NOMO-1 (cell line): ENCODE measurements at regions not wholly inside any gene's neighbourhood (a gene's known extent, or its start where the extent isn't known, plus 50 kb on each side); places are given as distances from the start of the nearest gene placed in this dataset.
A peak's percentile ranks its signal among the peaks of the same experiment; 100 is the strongest.

Experiments used
- DNase-seq, 2 experiments: peaks; one replicate each; lab custom pipeline; 2025; ENCODE audit not compliant: unreplicated experiment in 2 of 2; lab: John Stamatoyannopoulos, UW

GRCh38 chr20:20835897-20836296 is 123.5 kb upstream of the RALGAPA2 start:
- DNase-seq, result no peak

- DNase-seq, result no peak
Observed at GRCh38 chr20:20834008-20834407, 121.6 kb upstream of the RALGAPA2 start.

- no peak for DNase-seq
Observed at GRCh38 chr20:20832715-20833114, 120.3 kb upstream of the RALGAPA2 start.

DNA sequence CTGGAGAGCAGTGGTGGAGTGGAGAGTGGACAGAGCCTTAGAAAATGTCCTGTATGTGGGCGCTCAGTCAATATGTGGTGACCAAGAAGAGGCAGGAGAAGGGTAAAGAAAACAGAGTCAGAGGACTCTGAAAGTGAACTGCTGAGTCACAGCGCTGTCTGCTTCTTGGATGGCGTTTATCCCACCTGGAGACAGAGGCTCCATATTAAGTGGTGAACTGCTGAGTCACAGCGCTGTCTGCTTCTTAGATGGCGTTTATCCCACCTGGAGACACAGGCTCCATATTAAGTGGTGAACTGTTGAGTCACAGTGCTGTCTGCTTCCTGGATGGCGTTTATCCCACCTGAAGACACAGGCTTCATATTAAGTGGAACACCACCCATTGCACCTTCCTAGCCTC is 119.3 kb upstream of the RALGAPA2 start:
- DNase-seq, result no peak

DNA sequence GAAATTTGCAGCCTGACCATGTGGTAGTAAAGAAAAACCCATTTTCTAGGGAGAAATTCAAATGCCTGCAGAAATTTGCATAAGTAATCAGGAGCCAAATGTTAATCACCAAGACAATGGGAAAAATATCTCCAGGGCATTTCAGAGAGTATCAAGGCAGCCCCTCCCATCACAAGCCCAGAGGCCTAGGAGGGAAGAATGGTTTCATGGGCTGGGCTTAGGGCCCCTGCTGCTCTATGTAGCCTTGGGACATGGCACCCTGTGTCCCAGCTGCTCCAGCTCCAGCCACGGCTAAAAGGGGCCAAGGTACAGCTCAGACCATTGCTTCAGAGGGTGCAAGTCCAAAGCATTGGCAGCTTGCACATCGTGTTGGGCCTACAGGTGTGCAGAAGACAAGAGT is 117.2 kb upstream of the RALGAPA2 start:
- no peak for DNase-seq

- no peak for DNase-seq
Observed at GRCh38 chr20:20827992-20828597, 115.7 kb upstream of the RALGAPA2 start.

- peak; percentile 67 to 84 for DNase-seq
Observed at GRCh38 chr20:20824924-20825584, 112.6 kb upstream of the RALGAPA2 start.

- DNase-seq, result peak; percentile 18 to 53
Observed at GRCh38 chr20:20823476-20823881, 111.0 kb upstream of the RALGAPA2 start.

DNA sequence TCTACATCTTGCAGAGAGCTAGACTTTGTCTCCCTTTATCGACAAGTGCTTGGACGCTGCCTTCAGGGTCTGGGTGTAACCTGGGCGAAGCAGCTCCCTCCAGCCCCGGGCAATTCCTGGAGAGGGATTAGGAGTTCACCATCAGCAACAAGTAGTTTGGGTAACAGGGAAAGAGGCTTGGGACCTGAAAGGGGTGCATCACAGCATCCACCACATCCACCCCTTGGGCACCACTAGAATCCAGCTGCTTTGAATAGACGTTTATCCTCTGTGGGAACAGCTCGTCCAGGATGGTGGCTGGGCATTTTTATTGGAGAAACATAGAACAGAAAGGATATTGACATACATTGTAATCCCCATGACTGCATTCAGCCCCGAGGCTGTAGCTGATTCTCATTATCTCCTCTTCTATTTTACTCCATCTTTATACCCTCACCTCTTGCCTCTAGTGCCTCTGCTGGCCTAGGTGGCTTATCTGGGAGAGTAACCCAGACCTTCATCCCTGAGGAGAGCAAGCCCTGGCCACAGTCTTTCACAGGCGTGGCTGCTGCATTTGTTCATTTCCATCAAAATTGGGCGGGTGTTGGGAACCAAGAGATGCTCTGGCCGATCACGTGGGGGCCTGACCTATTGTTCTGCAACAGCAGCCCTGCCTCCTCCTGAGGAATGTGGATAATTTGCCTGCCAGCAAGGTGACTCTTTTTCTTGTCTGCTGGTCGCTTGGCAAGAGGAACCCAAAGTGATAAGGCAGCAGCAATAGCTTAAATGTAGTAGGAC is 109.2 kb upstream of the RALGAPA2 start:
- DNase-seq, result no peak

- DNase-seq, result no peak
Observed at GRCh38 chr20:20820785-20821483, 108.5 kb upstream of the RALGAPA2 start.

- DNase-seq, result no peak
Observed at GRCh38 chr20:20820104-20820503, 107.7 kb upstream of the RALGAPA2 start.

- no peak for DNase-seq
Observed at GRCh38 chr20:20816969-20817755, 104.7 kb upstream of the RALGAPA2 start.

DNA sequence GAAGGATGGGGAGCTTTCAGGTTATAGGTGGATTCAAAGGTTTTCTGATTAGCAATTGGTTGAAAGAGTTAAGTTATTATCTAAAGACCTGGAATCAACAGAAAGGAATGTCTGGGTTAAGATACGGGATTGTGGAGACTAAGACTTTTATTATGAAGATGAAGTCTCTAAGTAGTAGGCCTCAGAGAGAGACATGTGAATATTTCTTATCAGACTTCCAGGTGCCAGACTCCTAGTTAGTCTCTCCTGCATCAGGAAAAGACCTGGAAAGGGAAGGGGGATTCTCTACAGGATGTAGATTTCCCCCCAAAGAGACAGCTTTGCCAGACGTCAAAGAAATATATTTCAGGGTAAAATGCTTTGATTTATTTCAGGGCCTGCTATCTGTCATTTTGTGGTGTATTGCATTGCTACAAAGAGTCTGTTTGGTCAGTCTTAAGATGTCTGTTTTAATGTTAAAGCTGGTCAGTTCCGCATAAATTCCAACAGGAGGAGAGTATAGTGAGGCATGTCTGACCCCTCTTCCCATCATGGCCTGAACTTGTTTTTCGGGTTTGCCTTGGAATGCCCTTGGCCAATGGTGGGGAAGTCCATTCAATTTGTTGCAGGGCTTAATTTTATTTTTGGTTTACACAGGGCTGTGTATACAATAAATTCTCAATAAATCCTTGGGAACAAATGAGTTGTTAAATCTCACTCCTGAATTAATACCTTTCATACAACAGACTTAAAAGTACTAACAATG is 103.4 kb upstream of the RALGAPA2 start:
- DNase-seq, result no peak

DNA sequence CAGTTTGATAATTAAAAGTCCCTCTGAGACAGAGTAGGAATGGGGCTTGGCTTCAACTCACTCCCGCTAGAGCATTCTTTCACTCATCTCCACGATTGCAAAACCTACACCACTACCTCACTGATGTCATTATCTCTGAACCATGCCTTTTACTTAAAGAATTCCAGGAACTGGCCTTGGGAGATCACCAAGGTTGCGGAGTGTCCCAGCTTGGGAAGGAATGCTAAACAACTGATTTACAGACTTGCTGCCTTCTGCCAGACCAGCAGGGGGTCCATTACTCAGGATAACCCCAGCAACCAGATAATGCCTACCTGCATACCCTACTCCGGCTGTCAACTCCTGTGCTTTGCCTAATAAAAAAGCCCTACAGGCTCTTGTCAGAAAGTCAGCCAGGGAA is 102.2 kb upstream of the RALGAPA2 start:
- no peak for DNase-seq

DNA sequence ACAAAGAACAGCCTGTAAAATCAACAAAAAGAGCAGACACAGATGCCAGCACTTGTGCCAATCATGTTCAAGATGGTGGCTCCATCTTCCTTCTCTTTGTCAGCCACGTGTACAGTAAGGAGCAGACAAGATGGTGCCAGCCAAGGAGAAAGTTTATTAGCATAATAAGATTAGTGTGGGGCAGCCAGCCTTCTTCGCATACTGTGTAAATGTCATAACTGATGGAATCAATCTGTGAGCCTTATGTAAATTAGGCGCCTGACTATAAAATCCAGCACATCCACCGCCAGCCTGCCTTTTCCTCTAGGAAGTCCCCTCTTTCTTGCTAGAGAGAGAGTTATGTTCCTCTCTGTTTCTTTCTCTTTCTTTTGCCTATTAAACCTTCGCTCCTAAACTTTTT is 99.7 kb upstream of the RALGAPA2 start:
- no peak for DNase-seq

GRCh38 chr20:20808016-20808415 is 95.6 kb upstream of the RALGAPA2 start:
- peak in 1 of 2 experiments; percentile 35 for DNase-seq

DNA sequence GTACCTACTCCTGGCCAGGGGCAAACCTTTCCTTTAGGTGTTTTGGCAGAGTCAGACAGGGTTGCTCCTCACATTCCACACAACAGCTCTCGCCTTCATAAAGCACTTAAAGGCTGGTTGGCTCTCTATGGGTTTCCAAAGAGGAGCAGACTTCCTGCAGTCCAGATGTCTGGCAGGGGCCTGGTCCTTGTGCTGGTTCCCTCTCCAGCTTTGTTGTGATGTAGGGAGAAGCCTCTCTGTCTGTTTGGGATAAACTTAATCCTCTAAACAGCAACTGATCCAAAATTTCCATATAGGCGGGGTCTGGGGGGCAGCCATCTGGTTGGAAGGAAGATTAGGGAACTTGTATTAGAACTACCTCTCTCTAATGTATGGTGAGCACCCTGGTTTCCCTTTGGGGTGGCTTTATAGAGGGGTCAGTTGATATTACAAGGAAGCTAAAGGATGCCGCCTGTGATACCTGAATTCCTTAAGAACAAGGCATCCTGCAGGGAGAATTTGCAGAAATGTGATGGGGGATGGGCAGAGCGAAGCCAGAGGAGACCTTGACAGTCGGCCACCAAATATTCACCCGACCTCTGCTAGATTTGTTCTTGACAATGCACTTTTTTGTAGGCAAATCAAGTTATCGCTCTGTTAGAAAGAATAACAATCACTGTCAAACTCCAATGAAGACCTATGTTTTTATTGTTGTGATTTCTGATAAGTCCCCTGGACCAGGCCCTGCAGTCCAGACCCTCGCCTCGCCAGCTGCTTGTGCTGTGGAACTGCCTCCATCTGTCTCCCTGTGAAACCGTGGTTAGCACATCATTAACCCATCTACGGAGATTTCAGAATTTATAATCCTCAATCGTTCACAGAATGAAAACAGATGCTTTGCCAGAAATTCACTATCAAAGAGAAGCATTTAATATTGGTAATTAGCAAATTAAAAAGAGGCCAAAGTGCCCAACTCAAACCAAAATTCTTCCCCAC is 94.0 kb upstream of the RALGAPA2 start:
- no peak for DNase-seq

DNA sequence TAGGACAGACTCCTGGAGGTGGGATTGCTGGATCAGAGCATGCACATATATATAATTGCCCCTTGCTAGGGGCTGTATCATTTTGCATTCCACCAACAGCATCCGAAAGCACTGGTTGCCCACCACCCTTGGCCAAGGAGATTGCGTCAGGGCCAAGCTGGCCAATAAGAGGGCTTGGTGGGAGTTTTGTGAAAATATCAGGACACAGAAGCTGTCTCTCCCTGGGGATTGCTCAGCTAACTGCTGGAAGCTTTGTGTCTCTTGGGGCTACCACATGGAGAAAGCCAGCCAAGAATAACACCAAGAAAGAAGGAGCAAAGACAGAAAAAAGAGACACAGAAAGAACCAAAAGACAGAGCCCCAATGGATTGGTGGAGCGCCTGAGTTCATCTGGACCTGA is 90.6 kb upstream of the RALGAPA2 start:
- DNase-seq, result no peak

DNA sequence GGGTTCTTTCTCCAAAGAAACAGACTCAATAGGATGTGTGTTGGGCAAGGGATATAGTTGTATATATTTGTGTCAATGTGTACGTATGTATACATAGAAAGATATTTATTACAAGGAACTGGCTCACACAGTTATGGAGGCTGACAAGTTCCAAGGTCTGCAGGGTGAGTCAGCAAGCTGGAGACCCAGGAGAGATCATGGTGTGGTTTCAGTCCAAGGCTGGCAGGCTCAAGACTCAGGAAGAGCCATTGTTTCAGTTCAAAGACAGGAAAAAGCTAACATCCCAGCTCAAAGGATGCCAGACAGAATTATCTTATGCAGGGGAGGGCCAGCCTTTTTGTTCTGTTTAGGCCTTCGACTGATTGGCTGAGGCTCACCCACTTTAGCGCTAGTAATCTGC is 89.9 kb upstream of the RALGAPA2 start:
- DNase-seq, result no peak
